GM12878 (cell line): ENCODE measurements at regions not wholly inside any gene's neighbourhood (a gene's known extent, or its start where the extent isn't known, plus 50 kb on each side); places are given as distances from the start of the nearest gene placed in this dataset.
A peak's percentile ranks its signal among the peaks of the same experiment; 100 is the strongest.

Experiments used
- ASH2L ChIP-seq: fragments of 300-600, 200-600 bp; sonication (generic); IDR thresholded peaks from 2 replicates; pipeline ENCODE4 v1.6.1; 2017; ENCODE audit warnings: low read depth, mild to moderate bottlenecking, borderline replicate concordance
- BHLHE40 ChIP-seq, 2 experiments: fragments of 450-650 bp in 1 of 2; IDR thresholded peaks; 2 replicates each; pipeline ENCODE4 v1.6.1; 2011 to 2017; ENCODE audit warnings: low read depth in 2 of 2, borderline replicate concordance in 1 of 2, improper control_type of control experiment in 1 of 2, low read length in 1 of 2, mild to moderate bottlenecking in 1 of 2
- BRCA1 ChIP-seq: IDR thresholded peaks from 2 replicates; pipeline ENCODE4 v1.6.1; 2011; ENCODE audit warnings: low read depth, low read length, improper control_type of control experiment
- CBFB ChIP-seq: IDR thresholded peaks from 2 replicates; pipeline ENCODE4 v1.6.1; 2016; ENCODE audit warnings: antibody characterized with exemption, low read depth
- HDAC6 ChIP-seq: fragments of 200-600 bp; sonication (generic); IDR thresholded peaks from one replicate; pipeline ENCODE4 v1.8.0; 2017; ENCODE audit warnings: antibody characterized with exemption; ENCODE audit not compliant: unreplicated experiment
- IKZF2 ChIP-seq, 2 experiments: fragments of 450-650 bp; IDR thresholded peaks; 2 replicates each; pipeline ENCODE4 v1.6.1; 2017; ENCODE audit warnings: mild to moderate bottlenecking in 2 of 2, moderate library complexity in 2 of 2
- MYC ChIP-seq: IDR thresholded peaks from 2 replicates; pipeline ENCODE4 v1.6.1; 2011; ENCODE audit warnings: mild to moderate bottlenecking, low read length, moderate library complexity, inconsistent platforms; ENCODE audit not compliant: insufficient read depth, insufficient replicate concordance, insufficient read length, severe bottlenecking
- NFYB ChIP-seq: IDR thresholded peaks from 2 replicates; pipeline ENCODE4 v1.6.1; 2011; ENCODE audit warnings: low read depth, mild to moderate bottlenecking, low read length, improper control_type of control experiment, moderate library complexity; ENCODE audit not compliant: insufficient read depth
- PAX5 ChIP-seq: IDR thresholded peaks from 2 replicates; pipeline ENCODE4 v1.6.1; 2011; ENCODE audit warnings: low read depth, low read length, borderline replicate concordance
- PML ChIP-seq: IDR thresholded peaks from 2 replicates; pipeline ENCODE4 v1.6.1; 2012; ENCODE audit warnings: low read length, inconsistent platforms
- POLR2A ChIP-seq: IDR thresholded peaks from 2 replicates; pipeline ENCODE4 v1.6.1; 2011; ENCODE audit warnings: low read depth, mild to moderate bottlenecking, low read length
- POU2F2 ChIP-seq: IDR thresholded peaks from 3 replicates; pipeline ENCODE4 v1.6.1; 2011; ENCODE audit warnings: low read depth, mild to moderate bottlenecking, low read length, borderline replicate concordance
- RELA ChIP-seq: fragments of 450-650 bp; IDR thresholded peaks from 2 replicates; pipeline ENCODE4 v1.8.0; 2014; ENCODE audit warnings: borderline replicate concordance; ENCODE audit not compliant: partially characterized antibody
- SIN3A ChIP-seq: IDR thresholded peaks from 2 replicates; pipeline ENCODE4 v1.6.1; 2012; ENCODE audit warnings: low read depth, low read length, improper control_type of control experiment
- SP1 ChIP-seq: IDR thresholded peaks from one replicate; pipeline ENCODE4 v1.6.1; 2011; ENCODE audit warnings: low read depth, low read length
- SUPT20H ChIP-seq: IDR thresholded peaks from 2 replicates; pipeline ENCODE4 v1.6.1; 2011; ENCODE audit warnings: low read depth, mild to moderate bottlenecking, low read length, moderate library complexity, borderline replicate concordance; ENCODE audit not compliant: control insufficient read depth
- YY1 ChIP-seq: IDR thresholded peaks from 2 replicates; pipeline ENCODE4 v1.6.1; 2011; ENCODE audit warnings: low read depth, mild to moderate bottlenecking, low read length
- ZBED1 ChIP-seq: IDR thresholded peaks from 2 replicates; pipeline ENCODE4 v1.6.1; 2016; ENCODE audit warnings: borderline replicate concordance
- TF ChIP-seq, protein P1 (sequence below): fragments of 450-650 bp; IDR thresholded peaks from 2 replicates; pipeline ENCODE4 v1.6.1; 2016; ENCODE audit warnings: mild to moderate bottlenecking, moderate library complexity, borderline replicate concordance
- TF ChIP-seq, protein P2 (sequence below): fragments of 450-650 bp; IDR thresholded peaks from 2 replicates; pipeline ENCODE4 v1.6.1; 2016; ENCODE audit warnings: mild to moderate bottlenecking
- TF ChIP-seq, protein P3 (sequence below): fragments of 450-650 bp; IDR thresholded peaks from 2 replicates; pipeline ENCODE4 v1.6.1; 2017; ENCODE audit warnings: mild to moderate bottlenecking, moderate library complexity

- TF ChIP-seq, protein P1, sequence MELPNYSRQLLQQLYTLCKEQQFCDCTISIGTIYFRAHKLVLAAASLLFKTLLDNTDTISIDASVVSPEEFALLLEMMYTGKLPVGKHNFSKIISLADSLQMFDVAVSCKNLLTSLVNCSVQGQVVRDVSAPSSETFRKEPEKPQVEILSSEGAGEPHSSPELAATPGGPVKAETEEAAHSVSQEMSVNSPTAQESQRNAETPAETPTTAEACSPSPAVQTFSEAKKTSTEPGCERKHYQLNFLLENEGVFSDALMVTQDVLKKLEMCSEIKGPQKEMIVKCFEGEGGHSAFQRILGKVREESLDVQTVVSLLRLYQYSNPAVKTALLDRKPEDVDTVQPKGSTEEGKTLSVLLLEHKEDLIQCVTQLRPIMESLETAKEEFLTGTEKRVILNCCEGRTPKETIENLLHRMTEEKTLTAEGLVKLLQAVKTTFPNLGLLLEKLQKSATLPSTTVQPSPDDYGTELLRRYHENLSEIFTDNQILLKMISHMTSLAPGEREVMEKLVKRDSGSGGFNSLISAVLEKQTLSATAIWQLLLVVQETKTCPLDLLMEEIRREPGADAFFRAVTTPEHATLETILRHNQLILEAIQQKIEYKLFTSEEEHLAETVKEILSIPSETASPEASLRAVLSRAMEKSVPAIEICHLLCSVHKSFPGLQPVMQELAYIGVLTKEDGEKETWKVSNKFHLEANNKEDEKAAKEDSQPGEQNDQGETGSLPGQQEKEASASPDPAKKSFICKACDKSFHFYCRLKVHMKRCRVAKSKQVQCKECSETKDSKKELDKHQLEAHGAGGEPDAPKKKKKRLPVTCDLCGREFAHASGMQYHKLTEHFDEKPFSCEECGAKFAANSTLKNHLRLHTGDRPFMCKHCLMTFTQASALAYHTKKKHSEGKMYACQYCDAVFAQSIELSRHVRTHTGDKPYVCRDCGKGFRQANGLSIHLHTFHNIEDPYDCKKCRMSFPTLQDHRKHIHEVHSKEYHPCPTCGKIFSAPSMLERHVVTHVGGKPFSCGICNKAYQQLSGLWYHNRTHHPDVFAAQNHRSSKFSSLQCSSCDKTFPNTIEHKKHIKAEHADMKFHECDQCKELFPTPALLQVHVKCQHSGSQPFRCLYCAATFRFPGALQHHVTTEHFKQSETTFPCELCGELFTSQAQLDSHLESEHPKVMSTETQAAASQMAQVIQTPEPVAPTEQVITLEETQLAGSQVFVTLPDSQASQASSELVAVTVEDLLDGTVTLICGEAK, result no peak
- TF ChIP-seq POU2F2 (no peak; the same call in 2 of the 3 replicates), POLR2A (peak; percentile 54), HDAC6 (no peak), MYC (no peak), PML (no peak), YY1 (0 out of 2 replicates have a peak, but pooled peaks have one; percentile 10), ASH2L (no peak), ZBED1 (peak; percentile 19; the same call in 1 of the 2 replicates), BRCA1 (no peak), NFYB (no peak), SIN3A (no peak), BHLHE40 (IDR thresholded peaks at IDR 0.05; ENCODE audit: borderline replicate concordance in 1 of 2, low read depth in 2 of 2, low read length in 1 of 2) (0 out of 4 replicates have a peak, but pooled peaks of 1 of the 2 experiments have one; percentile 14), SUPT20H (no peak), PAX5 (peak; percentile 86), SP1 (peak; percentile 10), RELA (no peak), IKZF2 (IDR thresholded peaks at IDR 0.05) (no peak), CBFB (no peak)
- TF ChIP-seq, protein P2, sequence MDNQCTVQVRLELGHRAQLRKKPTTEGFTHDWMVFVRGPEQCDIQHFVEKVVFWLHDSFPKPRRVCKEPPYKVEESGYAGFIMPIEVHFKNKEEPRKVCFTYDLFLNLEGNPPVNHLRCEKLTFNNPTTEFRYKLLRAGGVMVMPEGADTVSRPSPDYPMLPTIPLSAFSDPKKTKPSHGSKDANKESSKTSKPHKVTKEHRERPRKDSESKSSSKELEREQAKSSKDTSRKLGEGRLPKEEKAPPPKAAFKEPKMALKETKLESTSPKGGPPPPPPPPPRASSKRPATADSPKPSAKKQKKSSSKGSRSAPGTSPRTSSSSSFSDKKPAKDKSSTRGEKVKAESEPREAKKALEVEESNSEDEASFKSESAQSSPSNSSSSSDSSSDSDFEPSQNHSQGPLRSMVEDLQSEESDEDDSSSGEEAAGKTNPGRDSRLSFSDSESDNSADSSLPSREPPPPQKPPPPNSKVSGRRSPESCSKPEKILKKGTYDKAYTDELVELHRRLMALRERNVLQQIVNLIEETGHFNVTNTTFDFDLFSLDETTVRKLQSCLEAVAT, result 0 out of 2 replicates have a peak, but pooled peaks have one; percentile 15
- TF ChIP-seq, protein P3, sequence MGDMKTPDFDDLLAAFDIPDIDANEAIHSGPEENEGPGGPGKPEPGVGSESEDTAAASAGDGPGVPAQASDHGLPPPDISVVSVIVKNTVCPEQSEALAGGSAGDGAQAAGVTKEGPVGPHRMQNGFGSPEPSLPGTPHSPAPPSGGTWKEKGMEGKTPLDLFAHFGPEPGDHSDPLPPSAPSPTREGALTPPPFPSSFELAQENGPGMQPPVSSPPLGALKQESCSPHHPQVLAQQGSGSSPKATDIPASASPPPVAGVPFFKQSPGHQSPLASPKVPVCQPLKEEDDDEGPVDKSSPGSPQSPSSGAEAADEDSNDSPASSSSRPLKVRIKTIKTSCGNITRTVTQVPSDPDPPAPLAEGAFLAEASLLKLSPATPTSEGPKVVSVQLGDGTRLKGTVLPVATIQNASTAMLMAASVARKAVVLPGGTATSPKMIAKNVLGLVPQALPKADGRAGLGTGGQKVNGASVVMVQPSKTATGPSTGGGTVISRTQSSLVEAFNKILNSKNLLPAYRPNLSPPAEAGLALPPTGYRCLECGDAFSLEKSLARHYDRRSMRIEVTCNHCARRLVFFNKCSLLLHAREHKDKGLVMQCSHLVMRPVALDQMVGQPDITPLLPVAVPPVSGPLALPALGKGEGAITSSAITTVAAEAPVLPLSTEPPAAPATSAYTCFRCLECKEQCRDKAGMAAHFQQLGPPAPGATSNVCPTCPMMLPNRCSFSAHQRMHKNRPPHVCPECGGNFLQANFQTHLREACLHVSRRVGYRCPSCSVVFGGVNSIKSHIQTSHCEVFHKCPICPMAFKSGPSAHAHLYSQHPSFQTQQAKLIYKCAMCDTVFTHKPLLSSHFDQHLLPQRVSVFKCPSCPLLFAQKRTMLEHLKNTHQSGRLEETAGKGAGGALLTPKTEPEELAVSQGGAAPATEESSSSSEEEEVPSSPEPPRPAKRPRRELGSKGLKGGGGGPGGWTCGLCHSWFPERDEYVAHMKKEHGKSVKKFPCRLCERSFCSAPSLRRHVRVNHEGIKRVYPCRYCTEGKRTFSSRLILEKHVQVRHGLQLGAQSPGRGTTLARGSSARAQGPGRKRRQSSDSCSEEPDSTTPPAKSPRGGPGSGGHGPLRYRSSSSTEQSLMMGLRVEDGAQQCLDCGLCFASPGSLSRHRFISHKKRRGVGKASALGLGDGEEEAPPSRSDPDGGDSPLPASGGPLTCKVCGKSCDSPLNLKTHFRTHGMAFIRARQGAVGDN, result peak; percentile 29; the same call in 1 of the 2 replicates
Measured at GRCh38 chr1:234961456-234962339, 166.9 kb downstream of the TOMM20 start (continued).
